ENCODE measurements at regions not wholly inside any gene's neighbourhood (a gene's known extent, or its start where the extent isn't known, plus 50 kb on each side); places are given as distances from the start of the nearest gene placed in this dataset.
"Not testable (repeated sequence)": the region's sequence is repeated elsewhere in the genome, so short reads cannot be mapped to it uniquely, and the experiment has no call there.

DNA sequence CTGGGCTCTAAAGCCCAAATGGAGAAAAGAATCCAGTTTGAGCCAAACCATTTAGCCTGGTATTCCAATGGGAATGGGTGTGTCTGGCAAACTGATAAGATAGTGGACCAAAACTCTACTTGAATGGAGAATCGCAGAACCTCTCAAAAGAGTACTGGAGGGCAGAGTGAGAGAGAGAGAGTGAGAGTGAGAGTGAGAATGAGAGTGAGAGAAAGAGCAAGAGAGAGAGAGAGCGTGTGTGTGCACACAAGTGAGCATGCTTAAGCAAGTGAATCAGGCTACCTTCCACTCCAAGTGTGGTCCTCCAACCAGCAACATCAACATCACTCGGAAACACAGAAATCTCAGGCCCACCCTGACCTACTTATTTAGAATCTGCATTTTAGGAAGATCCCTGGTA lies 58.8 kb downstream of the UQCRFS1 start:
- no peak for DNase-seq (ENCODE audit: low read depth)

DNA sequence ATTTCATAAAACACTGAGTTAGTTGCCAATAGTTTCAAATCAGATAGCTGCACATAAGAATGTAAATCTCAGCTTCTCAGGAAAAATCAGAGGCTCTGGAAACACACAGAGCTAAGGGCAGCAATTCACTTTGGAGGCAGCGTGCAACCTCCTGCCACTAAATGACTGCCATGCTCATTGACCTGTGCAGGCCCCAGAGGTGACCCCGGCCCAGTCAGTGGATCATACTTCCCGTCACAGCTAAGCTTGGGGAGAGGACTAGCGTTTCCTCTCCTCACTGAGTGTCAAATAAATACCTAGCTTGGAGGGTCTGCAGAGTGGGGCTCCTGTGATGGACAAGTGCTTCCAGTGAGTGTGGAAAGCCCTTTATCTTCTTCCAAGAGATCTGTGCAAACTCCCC lies 67.2 kb downstream of the UQCRFS1 start:
- no peak for DNase-seq (ENCODE audit: low read depth)

DNA sequence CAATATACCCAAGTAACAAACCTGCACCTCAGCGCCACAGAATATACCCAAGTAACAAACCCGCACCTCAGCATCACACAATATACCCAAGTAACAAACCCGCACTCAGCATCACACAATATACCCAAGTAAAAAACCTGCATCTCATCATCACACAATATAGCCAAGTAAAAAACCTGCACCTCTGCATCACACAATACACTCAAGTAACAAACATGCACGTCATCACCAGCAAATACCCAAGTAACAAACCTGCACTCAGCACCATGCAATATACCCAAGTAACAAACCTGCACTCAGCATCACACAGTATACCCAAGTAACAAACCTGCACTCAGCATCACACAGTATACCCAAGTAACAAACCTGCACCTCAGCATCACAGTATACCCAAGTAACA lies 69.8 kb downstream of the UQCRFS1 start:
- no peak for DNase-seq (ENCODE audit: low read depth)

DNA sequence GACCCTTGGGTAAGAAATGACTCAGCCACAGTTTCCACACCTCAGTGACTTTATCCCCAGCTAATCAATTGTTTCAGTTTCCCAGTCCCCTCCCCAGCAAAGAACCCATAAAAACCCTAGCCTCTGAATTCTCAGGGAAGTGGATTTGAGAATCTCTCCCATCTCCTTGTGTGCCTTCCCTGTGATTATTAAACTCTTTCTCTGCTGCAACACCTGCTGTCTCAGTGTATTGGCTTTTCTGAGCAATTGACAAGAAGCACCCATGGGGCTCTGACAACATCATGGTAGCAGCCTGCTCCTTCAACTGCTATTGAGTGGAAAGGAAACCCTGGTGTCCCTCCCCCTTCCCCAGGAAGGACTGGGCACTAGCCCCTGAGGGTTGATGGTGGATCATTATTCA lies 73.7 kb downstream of the UQCRFS1 start:
- no peak for DNase-seq (ENCODE audit: low read depth)

DNA sequence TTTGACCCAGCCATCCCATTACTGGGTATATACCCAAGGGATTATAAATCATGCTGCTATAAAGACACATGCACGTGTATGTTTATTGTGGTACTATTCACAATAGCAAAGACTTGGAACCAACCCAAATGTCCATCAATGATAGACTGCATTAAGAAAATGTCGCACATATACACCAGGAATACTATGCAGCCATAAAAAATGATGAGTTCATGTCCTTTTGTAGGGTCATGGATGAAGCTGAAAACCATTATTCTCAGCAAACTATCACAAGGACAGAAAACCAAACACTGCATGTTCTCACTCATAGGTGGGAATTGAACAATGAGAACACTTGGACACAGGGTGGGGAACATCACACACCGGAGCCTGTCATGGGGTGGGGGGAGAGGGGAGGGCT lies 74.7 kb downstream of the UQCRFS1 start:
- not testable (repeated sequence) for DNase-seq (ENCODE audit: low read depth)

DNA sequence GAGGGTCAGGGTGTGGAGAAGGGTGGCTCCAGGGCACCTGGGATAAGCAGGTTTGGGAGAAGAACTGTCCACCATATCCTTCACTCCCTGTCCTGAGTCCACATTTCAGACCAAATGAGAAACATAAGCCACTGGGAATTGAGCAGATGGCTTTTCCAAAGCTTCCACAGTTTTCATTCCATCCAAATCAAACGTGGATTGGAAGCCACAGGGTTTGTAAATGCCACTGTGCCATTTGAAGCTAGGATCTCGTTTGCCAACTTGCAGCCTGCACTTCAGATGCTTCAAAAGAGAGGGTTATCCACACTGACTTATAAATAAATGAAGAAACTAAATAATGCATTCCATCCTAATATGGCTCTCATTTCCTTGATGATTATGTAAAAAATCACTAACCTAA lies 81.5 kb downstream of the UQCRFS1 start:
- no peak for DNase-seq (ENCODE audit: low read depth)

DNA sequence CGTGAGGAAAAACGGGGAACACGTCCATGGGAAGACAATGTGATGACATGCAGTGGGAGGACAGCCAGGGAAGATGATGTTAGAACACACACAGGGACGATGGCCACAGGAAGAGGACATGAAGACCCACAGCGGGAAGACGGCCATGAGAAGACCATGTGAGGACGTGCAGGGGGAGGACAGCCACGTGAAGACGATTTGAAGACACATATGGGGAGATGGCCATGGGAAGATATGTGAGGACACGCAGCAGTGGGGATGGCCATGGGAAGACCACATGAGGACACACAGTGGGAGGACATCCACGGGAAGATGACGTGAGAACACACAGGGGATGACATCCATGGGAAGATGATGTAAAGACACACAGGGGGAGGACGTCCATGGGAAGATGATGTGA lies 83.8 kb downstream of the UQCRFS1 start:
- no peak for DNase-seq (ENCODE audit: low read depth)

DNA sequence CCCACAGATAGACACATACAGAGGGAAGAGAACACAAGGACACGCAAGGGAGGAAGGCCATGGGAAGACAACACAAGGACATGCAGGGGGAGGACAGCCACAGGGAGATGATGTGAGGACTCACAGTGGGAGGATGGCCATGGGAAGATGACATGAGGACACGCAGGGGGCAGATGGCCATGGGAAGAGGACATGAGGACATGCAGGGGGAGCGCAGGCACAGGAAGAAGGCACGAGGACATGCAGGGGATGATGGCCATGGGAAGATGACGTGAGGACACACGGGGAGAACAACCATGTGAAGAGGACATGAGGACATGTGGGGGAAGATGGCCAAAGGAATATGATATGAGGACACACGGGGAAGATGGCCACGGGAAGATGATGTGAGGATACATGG lies 84.7 kb downstream of the UQCRFS1 start:
- DNase-seq (ENCODE audit: low read depth), result no peak

DNA sequence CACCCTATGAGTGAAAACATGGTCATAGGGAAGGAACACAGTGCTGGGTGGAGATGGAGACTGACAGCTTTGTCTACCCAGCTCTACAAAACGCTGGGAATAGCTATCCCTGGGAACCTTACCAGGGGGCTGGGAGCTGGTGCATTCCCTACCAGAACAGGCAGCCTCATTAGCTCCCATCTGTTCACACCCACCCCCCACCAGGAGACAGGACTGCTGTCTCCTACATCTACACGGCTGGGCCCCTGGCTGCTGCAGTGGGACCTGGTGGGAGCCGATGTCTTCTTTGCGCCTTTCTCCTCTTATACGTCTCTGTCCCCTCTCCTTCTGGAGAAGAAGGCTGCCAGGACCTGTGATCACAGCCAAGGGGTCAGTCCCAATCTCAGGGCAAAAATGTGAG lies 90.8 kb downstream of the UQCRFS1 start:
- no peak for DNase-seq (ENCODE audit: low read depth)

DNA sequence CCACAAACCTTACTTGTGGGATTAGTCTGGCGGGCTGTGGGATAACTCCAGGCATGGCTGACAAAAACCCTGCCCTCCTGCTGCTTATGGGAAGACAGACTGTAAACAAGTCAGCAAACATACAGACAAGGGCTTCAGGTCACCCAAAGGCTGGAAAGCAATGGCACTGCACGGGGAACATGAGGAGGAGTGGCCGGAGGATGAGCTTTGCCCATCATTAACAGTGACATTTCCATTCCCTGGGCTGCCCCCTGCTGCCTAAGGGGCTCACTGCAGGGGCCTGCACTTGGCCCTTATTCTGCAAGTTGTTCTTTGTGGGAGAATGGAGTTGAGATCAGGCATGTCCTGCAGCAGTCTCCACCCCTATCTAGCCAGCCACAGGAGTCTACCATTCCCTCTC lies 91.3 kb downstream of the UQCRFS1 start:
- DNase-seq (ENCODE audit: low read depth), result no peak

DNA sequence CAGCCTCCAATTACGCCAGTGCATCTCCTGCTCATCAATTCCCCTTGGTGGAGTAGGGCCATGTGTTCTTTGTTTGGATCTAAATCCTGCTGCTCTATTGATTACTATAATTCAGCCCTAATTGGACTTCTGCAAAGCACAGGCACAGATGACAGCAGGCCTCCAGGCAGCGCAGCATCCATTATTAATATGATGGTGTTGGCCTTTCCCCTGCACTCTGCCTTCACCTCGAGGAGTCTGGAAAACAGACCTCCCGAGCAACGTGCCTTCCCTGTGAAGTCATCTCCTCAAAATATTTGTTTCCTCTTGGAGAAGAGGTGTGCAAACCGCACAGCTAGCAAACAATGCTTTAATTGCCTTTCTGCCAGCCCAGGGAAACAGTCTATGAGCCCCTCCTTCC lies 92.5 kb downstream of the UQCRFS1 start:
- DNase-seq (ENCODE audit: low read depth), result no peak

DNA sequence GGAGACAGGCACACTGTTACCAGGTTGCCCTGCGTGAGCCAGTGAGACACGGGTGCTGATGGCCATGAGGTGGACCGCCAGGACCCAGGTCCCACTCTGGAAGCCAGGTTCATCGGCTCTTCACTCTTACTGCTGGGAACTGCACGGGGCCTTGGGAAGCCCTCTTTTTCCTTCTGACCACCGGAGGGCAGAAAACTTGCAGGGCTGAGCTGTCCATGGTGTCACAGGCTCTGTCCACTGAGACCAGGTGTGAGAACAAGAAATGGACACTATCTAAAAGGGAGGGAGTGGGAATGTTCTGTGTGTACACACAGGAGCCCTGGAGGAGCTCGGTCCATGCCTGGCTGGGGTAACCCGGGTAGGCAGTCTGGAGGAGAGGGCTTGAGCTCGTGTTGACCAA lies 93.4 kb downstream of the UQCRFS1 start:
- DNase-seq (ENCODE audit: low read depth), result no peak

DNA sequence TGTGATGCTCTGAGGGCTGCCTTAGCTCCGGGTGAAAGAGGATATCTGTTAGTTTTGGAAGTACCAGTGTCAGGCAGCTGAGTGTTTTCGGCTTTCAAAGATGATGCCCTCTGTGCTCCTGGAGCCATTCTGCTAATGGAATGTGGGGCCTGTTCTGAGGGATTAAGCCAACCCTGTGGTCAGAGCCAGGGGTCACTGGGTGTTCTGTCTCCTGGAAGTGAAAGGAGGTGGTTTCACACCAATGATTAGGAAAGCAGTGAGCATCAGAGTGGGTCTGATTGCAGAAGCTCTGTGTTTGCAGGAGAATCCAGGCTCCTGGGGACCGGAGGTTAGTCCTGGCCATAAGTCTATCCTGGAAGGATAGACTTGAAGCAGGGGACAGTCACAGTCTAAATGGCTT lies 94.6 kb downstream of the UQCRFS1 start:
- DNase-seq (ENCODE audit: low read depth), result no peak

DNA sequence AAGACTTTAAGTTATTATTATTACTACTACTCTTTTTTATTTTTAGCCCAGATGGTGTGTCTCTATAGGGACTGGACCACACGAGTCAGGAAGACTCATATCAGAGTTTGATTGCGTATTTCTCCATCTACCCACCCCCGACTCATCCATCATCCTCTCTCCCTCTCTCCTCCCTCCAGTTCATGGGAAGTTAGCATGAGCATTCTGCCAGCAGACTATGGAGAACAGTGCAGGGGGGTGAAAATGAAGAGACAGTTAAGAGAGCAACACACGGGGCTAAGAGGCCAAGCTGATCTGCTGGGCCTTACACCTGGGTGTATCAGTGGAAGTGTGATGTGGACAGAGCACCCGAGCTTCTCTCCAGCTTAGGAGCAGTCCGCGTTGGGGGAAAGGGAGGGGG lies 95.0 kb downstream of the UQCRFS1 start:
- no peak for DNase-seq (ENCODE audit: low read depth)

DNA sequence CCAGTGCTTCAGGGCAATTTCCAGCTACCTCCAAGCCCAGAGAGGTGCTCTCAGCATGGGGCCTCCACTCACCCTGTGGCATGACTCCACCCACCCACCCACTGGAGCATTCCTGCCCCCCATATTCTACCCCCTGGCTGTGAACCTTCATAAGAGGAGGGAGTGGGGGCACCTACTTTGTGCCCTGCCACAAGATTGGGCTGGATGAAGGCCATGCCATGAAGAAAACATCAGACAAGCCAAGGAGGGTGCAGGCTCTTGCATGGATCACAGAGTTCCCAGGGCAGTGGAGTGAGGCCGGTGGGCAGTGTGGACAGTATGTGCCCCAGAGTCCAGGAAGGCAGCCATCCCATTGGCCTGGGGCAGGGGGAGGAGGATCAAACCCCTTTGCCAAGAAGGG lies 97.8 kb downstream of the UQCRFS1 start:
- no peak for DNase-seq (ENCODE audit: low read depth)

DNA sequence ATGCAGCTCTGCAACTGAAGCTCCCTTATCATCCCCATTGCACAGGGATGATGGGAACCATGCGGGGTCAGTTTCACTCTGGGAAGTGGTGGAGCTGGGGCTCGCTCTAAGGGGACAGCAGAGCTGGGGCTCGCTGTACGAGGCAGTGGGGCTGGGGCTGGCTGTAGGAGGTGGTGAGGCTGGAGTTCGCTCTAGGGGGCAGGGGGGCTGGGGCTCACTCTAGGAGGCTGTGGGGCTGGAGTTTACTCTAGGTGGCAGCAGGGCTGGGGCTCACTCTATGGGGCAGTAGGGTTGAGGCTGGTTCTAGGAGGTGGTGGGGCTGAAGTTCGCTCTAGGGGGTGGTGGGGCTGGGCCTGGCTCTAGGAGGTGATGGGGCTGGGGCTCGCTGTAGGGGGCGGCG lies 99.1 kb downstream of the UQCRFS1 start:
- no peak for DNase-seq (ENCODE audit: low read depth)

DNA sequence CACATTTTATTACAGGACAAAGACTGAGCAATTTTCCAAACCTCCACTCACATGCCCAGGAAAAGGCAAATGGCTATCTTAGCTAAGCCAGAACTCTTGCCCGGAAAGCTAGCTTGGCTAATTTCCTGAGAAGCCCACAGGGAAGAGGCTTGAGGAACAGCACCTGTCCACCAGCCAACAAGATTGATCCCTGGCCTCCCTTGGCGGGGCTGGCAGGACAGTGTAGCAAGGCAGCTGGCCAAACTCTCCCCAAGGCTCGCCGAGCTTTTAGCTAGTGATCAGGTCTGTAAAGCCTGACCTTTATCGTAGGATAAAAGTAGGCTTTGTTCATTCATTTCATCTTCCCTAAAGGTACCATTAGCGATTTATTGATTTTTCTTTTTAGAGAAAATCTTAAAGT lies 101.4 kb downstream of the UQCRFS1 start:
- no peak for DNase-seq (ENCODE audit: low read depth)

DNA sequence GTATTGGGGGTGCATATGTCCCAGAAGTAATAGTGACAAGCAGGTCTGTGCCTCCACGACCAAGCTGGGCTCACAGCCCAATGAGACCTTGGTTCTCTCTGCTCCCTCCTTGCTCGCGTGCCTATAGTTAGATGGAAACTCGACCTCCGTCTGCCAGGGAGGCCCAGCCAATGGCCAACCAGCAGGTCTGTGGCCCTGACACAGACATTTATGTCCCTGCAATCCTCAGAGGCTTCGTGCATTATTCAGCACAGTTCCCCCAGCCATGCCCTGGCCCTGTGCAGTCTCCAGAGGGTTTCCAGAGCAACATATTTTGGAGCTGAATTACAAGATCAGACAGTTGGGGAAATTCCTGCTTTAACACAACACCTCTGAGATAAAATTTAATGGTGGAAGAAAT lies 105.1 kb downstream of the UQCRFS1 start:
- DNase-seq (ENCODE audit: low read depth), result no peak

DNA sequence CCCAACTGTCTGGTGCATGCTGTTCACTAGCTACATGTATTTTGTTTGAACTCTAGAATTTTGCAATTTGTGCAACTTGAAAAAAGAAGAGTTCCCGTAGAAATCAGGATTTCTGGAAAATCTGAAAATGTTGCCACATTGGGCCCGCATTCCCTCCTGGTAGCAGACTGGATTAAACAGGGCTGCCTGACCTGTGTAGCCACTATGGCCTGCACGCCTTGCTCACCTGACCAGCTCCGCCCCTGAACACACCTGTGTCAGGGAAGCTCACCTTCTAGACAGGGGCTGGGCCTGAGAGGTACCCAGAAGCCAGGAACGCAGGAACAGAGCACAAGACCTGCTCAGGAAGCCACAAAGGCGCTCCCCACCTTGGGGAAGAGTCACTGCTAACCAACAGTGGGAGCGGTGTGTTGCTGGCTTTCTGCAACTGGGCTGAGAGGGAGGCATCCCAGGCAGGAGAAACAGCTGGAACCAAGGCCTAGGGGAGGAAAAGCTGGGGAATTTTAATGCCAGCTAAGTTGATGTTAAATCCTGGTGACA lies 106.5 kb downstream of the UQCRFS1 start:
- no peak for DNase-seq (ENCODE audit: low read depth)

DNA sequence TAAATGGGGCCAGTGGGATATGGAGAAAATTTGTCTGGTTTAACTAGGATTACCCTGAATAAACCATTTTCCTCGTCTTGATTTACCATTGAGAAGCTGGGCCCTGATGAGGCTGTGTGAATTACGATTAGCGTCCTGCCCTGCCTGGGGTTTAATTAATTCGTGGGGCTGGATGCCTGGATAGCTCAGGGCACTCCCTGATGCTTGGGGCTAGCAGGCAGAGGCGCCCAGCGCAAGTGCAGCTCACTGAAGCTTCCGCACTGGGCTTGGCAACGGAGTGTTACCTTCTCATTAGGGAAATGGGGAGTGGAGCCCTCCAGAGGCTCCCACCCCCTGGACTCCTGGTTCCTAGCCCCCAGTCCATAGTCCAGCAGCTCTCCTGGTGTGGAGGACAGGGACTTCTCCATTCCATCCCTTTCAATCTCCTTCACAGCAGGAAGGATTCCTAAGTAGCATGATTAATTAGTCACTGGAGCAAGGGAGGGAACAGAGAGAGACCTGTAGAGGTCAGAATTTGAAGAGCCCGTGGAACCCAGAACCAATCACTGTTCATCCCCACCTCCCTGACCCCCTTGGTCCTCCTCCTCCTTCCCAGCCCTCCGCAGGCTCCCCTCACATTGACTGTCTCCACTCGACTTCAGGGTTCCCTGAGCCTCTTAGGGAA lies 107.2 kb downstream of the UQCRFS1 start:
- DNase-seq (ENCODE audit: low read depth), result no peak

DNA sequence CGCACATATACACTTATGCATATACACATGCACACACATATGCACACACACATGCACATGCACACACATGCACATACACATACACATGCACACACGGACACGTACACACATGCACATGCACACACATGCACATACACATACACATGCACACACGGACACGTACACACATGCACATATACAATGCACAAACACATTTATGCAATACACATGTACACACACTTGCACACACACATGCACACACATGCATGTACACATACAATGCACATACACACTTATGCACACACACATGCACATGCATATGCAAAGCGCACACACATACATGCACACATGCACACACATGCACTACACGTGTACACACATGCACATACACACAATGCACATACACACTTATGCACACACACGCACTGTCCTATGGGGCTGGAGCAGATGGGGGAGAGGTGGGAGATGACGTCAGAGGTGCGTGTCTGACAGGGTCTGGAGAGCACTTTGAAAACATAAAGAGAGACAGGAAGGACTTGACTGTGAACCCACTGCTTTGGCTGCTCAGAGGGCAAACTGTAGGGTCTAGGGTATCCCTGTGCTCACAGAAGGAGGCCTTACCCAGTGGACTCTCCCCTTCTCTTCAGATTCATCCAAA lies 108.2 kb downstream of the UQCRFS1 start:
- no peak for DNase-seq (ENCODE audit: low read depth)

DNA sequence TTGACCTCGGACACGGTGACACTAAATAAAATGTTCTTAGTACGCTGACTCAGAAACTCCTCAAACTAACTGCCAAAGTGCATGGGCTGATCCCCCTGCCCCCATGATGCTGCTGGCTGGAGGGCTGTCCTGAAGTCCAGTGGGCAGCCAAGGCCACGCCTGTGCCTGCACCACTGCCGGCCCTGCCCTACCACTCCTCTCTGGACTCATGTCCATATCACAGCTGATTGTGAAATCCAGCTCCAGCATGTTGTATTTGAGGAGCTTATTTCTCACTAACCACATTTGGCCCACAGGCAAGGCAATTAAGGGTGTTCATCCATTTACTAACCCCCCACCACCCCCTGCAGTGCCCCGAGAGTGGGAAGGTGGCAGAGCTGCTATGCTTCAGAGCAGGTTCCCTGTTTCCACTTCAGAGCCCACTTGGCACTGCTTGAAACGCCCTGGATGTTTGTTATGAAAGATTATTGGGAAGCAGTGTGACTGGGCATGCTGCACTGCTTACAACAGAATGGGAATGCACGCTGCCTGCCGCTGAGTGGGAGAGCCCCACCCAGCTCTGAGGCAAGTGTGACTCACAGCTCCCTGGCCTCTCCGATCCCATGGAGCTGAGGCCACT lies 114.0 kb downstream of the UQCRFS1 start:
- no peak for DNase-seq (ENCODE audit: low read depth)

DNA sequence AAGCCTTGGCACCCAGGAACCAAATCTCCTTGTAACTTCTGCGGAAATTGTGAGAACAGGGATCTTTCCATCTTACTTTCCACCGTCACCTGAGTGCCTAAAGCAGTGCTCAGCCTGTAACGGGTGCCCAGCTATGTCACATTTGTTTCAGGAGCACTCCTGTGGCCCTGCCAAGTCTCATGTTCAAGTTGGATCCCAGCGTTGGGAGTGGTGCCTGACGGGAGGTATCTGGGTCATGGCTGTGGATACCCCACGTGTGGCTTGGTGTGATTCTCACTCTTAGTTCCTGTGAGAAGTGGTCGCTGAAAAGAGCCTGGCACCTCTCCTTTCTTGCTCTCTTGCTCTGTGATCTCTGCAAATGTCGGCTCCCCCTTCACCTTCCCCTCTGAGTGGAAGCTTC lies 114.9 kb downstream of the UQCRFS1 start:
- DNase-seq (ENCODE audit: low read depth), result no peak

DNA sequence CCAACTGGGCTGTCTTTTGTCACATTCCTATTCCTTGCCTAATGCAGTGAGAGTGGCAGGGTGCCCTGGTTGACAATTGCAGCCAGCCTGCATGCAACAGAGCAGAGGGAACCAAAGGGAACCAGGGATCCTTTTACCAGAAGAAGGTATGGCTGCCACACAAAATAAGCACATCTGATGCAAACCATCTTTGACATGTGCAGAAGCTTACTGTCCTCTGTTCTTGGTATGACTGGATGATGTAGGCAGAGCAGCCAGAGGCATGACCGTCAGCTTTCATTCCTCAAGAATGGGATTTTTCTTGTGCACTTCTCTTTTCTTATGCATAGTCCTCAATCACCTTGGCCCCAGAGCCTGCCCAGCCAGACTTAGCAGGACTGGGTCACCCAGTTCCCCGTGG lies 116.1 kb downstream of the UQCRFS1 start:
- DNase-seq (ENCODE audit: low read depth), result no peak
